Mucosa of rectum (tissue), 2 donors: ENCODE measurements at regions not wholly inside any gene's neighbourhood (a gene's known extent, or its start where the extent isn't known, plus 50 kb on each side); places are given as distances from the start of the nearest gene placed in this dataset.

Experiments used
- H3K27ac ChIP-seq, 2 donors: one replicate each; pipeline ENCODE4 v1.7.0; 2013; ENCODE audit warnings: inconsistent platforms in 2 of 2, low read depth in 2 of 2, low read length in 2 of 2
- H3K27me3 ChIP-seq, 2 donors: one replicate each; pipeline ENCODE4 v1.7.0; 2013; ENCODE audit warnings: low read length in 2 of 2; ENCODE audit not compliant: control insufficient read depth in 2 of 2, insufficient read depth in 2 of 2
- H3K36me3 ChIP-seq, 2 donors: one replicate each; pipeline ENCODE4 v1.7.0; 2013; ENCODE audit warnings: low read length in 2 of 2; ENCODE audit not compliant: control insufficient read depth in 2 of 2, insufficient read depth in 2 of 2
- H3K4me1 ChIP-seq, 2 donors: one replicate each; pipeline ENCODE4 v1.7.0; 2013; ENCODE audit warnings: low read length in 2 of 2, mild to moderate bottlenecking in 1 of 2; ENCODE audit not compliant: control insufficient read depth in 2 of 2, insufficient read depth in 2 of 2
- H3K4me3 ChIP-seq, 2 donors: one replicate each; pipeline ENCODE4 v1.7.0; 2013; ENCODE audit warnings: low read length in 2 of 2
- H3K9ac ChIP-seq, 2 donors: one replicate each; pipeline ENCODE4 v1.7.0; 2013; ENCODE audit warnings: low read length in 2 of 2, low read depth in 1 of 2, mild to moderate bottlenecking in 1 of 2
- H3K9me3 ChIP-seq, 2 donors: one replicate each; pipeline ENCODE4 v1.7.0; 2013; ENCODE audit warnings: low read length in 2 of 2; ENCODE audit not compliant: control insufficient read depth in 2 of 2
- donor health status: healthy.
- donor health status: Normal muscosa, but diverticular disease.

- no peak overlapping the region for H3K4me3 ChIP-seq
- no peak overlapping the region for H3K27ac ChIP-seq
- no peaks in the 10 kb centered on the region for H3K4me1 ChIP-seq
- H3K36me3 ChIP-seq, result no peaks in the 10 kb centered on the region
- no peak overlapping the region for H3K9ac ChIP-seq
- no peaks in the 10 kb centered on the region for H3K9me3 ChIP-seq
- H3K27me3 ChIP-seq, result no peaks in the 10 kb centered on the region
Observed at GRCh38 chr20:39283464-39283863, 321.3 kb downstream of the DHX35 start.

GRCh38 chr20:39282619-39283092, 320.5 kb downstream of the DHX35 start:
- Histone ChIP-seq H3K9me3 (no peaks in the 10 kb centered on the region), H3K9ac (no peak overlapping the region), H3K4me3 (no peak overlapping the region), H3K36me3 (no peaks in the 10 kb centered on the region), H3K4me1 (no peaks in the 10 kb centered on the region), H3K27me3 (no peaks in the 10 kb centered on the region), H3K27ac (no peak overlapping the region)

GRCh38 chr20:39280875-39281274, 318.7 kb downstream of the DHX35 start:
- no peaks in the 10 kb centered on the region for H3K9me3 ChIP-seq
- H3K9ac ChIP-seq, result no peak overlapping the region
- H3K36me3 ChIP-seq, result no peaks in the 10 kb centered on the region
- H3K27me3 ChIP-seq, result no peaks in the 10 kb centered on the region
- H3K4me1 ChIP-seq, result no peaks in the 10 kb centered on the region
- no peak overlapping the region for H3K27ac ChIP-seq
- no peak overlapping the region for H3K4me3 ChIP-seq

- H3K36me3 ChIP-seq, result no peaks in the 10 kb centered on the region
- no peak overlapping the region for H3K27ac ChIP-seq
- no peak overlapping the region for H3K4me3 ChIP-seq
- H3K4me1 ChIP-seq, result no peaks in the 10 kb centered on the region
- H3K9me3 ChIP-seq, result no peaks in the 10 kb centered on the region
- H3K9ac ChIP-seq, result no peak overlapping the region
- H3K27me3 ChIP-seq, result no peaks in the 10 kb centered on the region
Observed at GRCh38 chr20:39278230-39278788, 316.2 kb downstream of the DHX35 start.

- Histone ChIP-seq H3K27ac (no peak overlapping the region), H3K27me3 (no peaks in the 10 kb centered on the region), H3K9ac (no peak overlapping the region), H3K9me3 (no peaks in the 10 kb centered on the region), H3K4me1 (no peaks in the 10 kb centered on the region), H3K4me3 (no peak overlapping the region), H3K36me3 (no peaks in the 10 kb centered on the region)
Observed at GRCh38 chr20:39277185-39277584, 315.0 kb downstream of the DHX35 start.

- H3K4me1 ChIP-seq, result no peaks in the 10 kb centered on the region
- no peak overlapping the region for H3K27ac ChIP-seq
- no peaks in the 10 kb centered on the region for H3K9me3 ChIP-seq
- H3K4me3 ChIP-seq, result no peak overlapping the region
- H3K27me3 ChIP-seq, result no peaks in the 10 kb centered on the region
- no peak overlapping the region for H3K9ac ChIP-seq
- no peaks in the 10 kb centered on the region for H3K36me3 ChIP-seq
Observed at GRCh38 chr20:39270837-39271604, 308.9 kb downstream of the DHX35 start.

GRCh38 chr20:39269493-39270217, 307.5 kb downstream of the DHX35 start:
- H3K4me3 ChIP-seq, result no peak overlapping the region
- no peak overlapping the region for H3K9ac ChIP-seq
- no peaks in the 10 kb centered on the region for H3K36me3 ChIP-seq
- no peak overlapping the region for H3K27ac ChIP-seq
- H3K9me3 ChIP-seq, result no peaks in the 10 kb centered on the region
- H3K27me3 ChIP-seq, result no peaks in the 10 kb centered on the region
- H3K4me1 ChIP-seq, result no peaks in the 10 kb centered on the region

- H3K9me3 ChIP-seq, result no peaks in the 10 kb centered on the region
- H3K27ac ChIP-seq, result no peak overlapping the region
- H3K36me3 ChIP-seq, result no peaks in the 10 kb centered on the region
- no peak overlapping the region for H3K9ac ChIP-seq
- H3K4me3 ChIP-seq, result no peak overlapping the region
- no peaks in the 10 kb centered on the region for H3K27me3 ChIP-seq
- H3K4me1 ChIP-seq, result no peaks in the 10 kb centered on the region
Observed at GRCh38 chr20:39268981-39269461, 306.9 kb downstream of the DHX35 start.

- Histone ChIP-seq H3K27ac (no peak overlapping the region), H3K4me3 (no peak overlapping the region), H3K27me3 (no peaks in the 10 kb centered on the region), H3K4me1 (no peaks in the 10 kb centered on the region), H3K36me3 (no peaks in the 10 kb centered on the region), H3K9me3 (no peaks in the 10 kb centered on the region), H3K9ac (no peak overlapping the region)
Observed at GRCh38 chr20:39268491-39268951, 306.4 kb downstream of the DHX35 start.

GRCh38 chr20:39266989-39267388, 304.8 kb downstream of the DHX35 start:
- Histone ChIP-seq H3K27me3 (no peaks in the 10 kb centered on the region), H3K9me3 (no peaks in the 10 kb centered on the region), H3K4me1 (no peaks in the 10 kb centered on the region), H3K36me3 (no peaks in the 10 kb centered on the region), H3K4me3 (no peak overlapping the region), H3K27ac (no peak overlapping the region), H3K9ac (no peak overlapping the region)
